ENCODE measurements at regions not wholly inside any gene's neighbourhood (a gene's known extent, or its start where the extent isn't known, plus 50 kb on each side); places are given as distances from the start of the nearest gene placed in this dataset.

- Histone ChIP-seq H4K91ac (ENCODE audit: insufficient read length, low read depth, low read length) (no peak overlapping the region), H2BK5ac (ENCODE audit: insufficient read length, low read length) (no peak overlapping the region), H3K4ac (ENCODE audit: low read depth, low read length) (no peak overlapping the region), H4K5ac (ENCODE audit: insufficient read length, low read depth, low read length) (no peak overlapping the region), H2AK5ac (ENCODE audit: insufficient read length, low read length) (no peak overlapping the region), H3K9me3 (ENCODE audit: control insufficient read depth, low read depth, low read length) (no peaks in the 10 kb centered on the region), H2BK15ac (ENCODE audit: low read depth, low read length) (no peak overlapping the region), H2AFZ (ENCODE audit: low read length) (no peak overlapping the region), H2BK120ac (ENCODE audit: low read depth, low read length, poor library complexity, severe bottlenecking) (no peak overlapping the region), H3K14ac (ENCODE audit: insufficient read depth, low read length) (no peak overlapping the region), H3K27ac (ENCODE audit: insufficient read length, low read depth, low read length) (no peak overlapping the region), H3T11ph (ENCODE audit: low read length) (no peak overlapping the region), H4K8ac (replicated peaks; ENCODE audit: insufficient read length, low read depth, low read length) (no peak overlapping the region), H3K4me2 (ENCODE audit: insufficient read depth, insufficient read length, low read length) (no peak overlapping the region), H3K56ac (ENCODE audit: insufficient read length, low read depth, low read length) (no peak overlapping the region), H3K18ac (ENCODE audit: insufficient read length, low read depth, low read length) (no peak overlapping the region), H3K23ac (ENCODE audit: insufficient read length, low read depth, low read length) (no peak overlapping the region), H3K27me3 (ENCODE audit: insufficient read depth, low read length) (no peaks in the 10 kb centered on the region), H3K4me1 (ENCODE audit: insufficient read depth, low read length) (no peaks in the 10 kb centered on the region), H4K20me1 (ENCODE audit: control insufficient read depth, insufficient read depth, insufficient read length) (no peaks in the 10 kb centered on the region), H3K23me2 (ENCODE audit: insufficient read length, low read depth, low read length, poor library complexity, severe bottlenecking) (no peaks in the 10 kb centered on the region), H3K79me2 (ENCODE audit: insufficient read depth, low read length) (no peaks in the 10 kb centered on the region), H2BK20ac (ENCODE audit: low read depth, low read length, poor library complexity, severe bottlenecking) (no peak overlapping the region), H3K9ac (ENCODE audit: extremely low read depth, insufficient read length, low read length) (no peak overlapping the region), H3K79me1 (ENCODE audit: insufficient read depth, low read depth, low read length, poor library complexity, severe bottlenecking) (no peaks in the 10 kb centered on the region), H2BK12ac (ENCODE audit: insufficient read length, low read depth, low read length) (no peak overlapping the region)
- no peaks in the 10 kb centered on the region; a peak in 1 of 5 replicates for H3K9me3 Mint-ChIP-seq
- peaks cover 6 to 13% of the 10 kb centered on the region in 2 experiments for H3K4me1 Mint-ChIP-seq
- TF ChIP-seq, protein P1, sequence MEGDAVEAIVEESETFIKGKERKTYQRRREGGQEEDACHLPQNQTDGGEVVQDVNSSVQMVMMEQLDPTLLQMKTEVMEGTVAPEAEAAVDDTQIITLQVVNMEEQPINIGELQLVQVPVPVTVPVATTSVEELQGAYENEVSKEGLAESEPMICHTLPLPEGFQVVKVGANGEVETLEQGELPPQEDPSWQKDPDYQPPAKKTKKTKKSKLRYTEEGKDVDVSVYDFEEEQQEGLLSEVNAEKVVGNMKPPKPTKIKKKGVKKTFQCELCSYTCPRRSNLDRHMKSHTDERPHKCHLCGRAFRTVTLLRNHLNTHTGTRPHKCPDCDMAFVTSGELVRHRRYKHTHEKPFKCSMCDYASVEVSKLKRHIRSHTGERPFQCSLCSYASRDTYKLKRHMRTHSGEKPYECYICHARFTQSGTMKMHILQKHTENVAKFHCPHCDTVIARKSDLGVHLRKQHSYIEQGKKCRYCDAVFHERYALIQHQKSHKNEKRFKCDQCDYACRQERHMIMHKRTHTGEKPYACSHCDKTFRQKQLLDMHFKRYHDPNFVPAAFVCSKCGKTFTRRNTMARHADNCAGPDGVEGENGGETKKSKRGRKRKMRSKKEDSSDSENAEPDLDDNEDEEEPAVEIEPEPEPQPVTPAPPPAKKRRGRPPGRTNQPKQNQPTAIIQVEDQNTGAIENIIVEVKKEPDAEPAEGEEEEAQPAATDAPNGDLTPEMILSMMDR (conservative IDR thresholded peaks at IDR 0.05): no peak
- no peak overlapping the region for H3K27ac Mint-ChIP-seq
- H3K4me3 Mint-ChIP-seq: no peak overlapping the region
- no CpG with 5 or more reads among the region's 3 CpGs for WGBS (ENCODE audit: extremely low coverage, insufficient read length, low lambda C conversion rate)
- H3K27me3 Mint-ChIP-seq (ENCODE audit: low read depth): peaks cover 13% of the 10 kb centered on the region
- DNase-seq: no peak
- H3K36me3 Mint-ChIP-seq (ENCODE audit: insufficient read depth in 1 of 3, low read depth in 3 of 3): no peaks in the 10 kb centered on the region
Measured at GRCh38 chr15:88376574-88377174, 90.5 kb downstream of the MRPL46 start.

Data from H9 (cell line).